ENCODE measurements at regions not wholly inside any gene's neighbourhood (a gene's known extent, or its start where the extent isn't known, plus 50 kb on each side); places are given as distances from the start of the nearest gene placed in this dataset.

- in situ Hi-C loops (cut with MboI; ENCODE audit: low pct_unique_long_range_greater_than_20kb, low sequenced_read_pairs, unreplicated experiment) = no loop called here
- TF ChIP-seq, protein P1, sequence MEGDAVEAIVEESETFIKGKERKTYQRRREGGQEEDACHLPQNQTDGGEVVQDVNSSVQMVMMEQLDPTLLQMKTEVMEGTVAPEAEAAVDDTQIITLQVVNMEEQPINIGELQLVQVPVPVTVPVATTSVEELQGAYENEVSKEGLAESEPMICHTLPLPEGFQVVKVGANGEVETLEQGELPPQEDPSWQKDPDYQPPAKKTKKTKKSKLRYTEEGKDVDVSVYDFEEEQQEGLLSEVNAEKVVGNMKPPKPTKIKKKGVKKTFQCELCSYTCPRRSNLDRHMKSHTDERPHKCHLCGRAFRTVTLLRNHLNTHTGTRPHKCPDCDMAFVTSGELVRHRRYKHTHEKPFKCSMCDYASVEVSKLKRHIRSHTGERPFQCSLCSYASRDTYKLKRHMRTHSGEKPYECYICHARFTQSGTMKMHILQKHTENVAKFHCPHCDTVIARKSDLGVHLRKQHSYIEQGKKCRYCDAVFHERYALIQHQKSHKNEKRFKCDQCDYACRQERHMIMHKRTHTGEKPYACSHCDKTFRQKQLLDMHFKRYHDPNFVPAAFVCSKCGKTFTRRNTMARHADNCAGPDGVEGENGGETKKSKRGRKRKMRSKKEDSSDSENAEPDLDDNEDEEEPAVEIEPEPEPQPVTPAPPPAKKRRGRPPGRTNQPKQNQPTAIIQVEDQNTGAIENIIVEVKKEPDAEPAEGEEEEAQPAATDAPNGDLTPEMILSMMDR (IDR thresholded peaks at IDR 0.05; ENCODE audit: extremely low read depth, insufficient read depth, missing control alignments) = no peak
- DNase-seq (ENCODE audit: low spot score) = no peak
Observed at GRCh38 chr15:81789403-81789802, 256.4 kb downstream of the MEX3B start.

- TF ChIP-seq, protein P1 (IDR thresholded peaks at IDR 0.05; ENCODE audit: extremely low read depth, insufficient read depth, missing control alignments) = no peak
- no peak for DNase-seq (ENCODE audit: low spot score)
- in situ Hi-C loops (cut with MboI; ENCODE audit: low pct_unique_long_range_greater_than_20kb, low sequenced_read_pairs, unreplicated experiment) = no loop called here
Observed at GRCh38 chr15:81786776-81787175, 259.0 kb downstream of the MEX3B start.

GRCh38 chr15:81785679-81786078 lies 260.1 kb downstream of the MEX3B start:
- no peak for DNase-seq (ENCODE audit: low spot score)
- in situ Hi-C loops (cut with MboI; ENCODE audit: low pct_unique_long_range_greater_than_20kb, low sequenced_read_pairs, unreplicated experiment) = no loop called here
- TF ChIP-seq, protein P1 (IDR thresholded peaks at IDR 0.05; ENCODE audit: extremely low read depth, insufficient read depth, missing control alignments) = no peak

- TF ChIP-seq, protein P1 (IDR thresholded peaks at IDR 0.05; ENCODE audit: extremely low read depth, insufficient read depth, missing control alignments) = no peak
- in situ Hi-C loops (cut with MboI; ENCODE audit: low pct_unique_long_range_greater_than_20kb, low sequenced_read_pairs, unreplicated experiment) = no loop called here
- no peak for DNase-seq (ENCODE audit: low spot score)
Observed at GRCh38 chr15:81785181-81785580, 260.6 kb downstream of the MEX3B start.

DNA sequence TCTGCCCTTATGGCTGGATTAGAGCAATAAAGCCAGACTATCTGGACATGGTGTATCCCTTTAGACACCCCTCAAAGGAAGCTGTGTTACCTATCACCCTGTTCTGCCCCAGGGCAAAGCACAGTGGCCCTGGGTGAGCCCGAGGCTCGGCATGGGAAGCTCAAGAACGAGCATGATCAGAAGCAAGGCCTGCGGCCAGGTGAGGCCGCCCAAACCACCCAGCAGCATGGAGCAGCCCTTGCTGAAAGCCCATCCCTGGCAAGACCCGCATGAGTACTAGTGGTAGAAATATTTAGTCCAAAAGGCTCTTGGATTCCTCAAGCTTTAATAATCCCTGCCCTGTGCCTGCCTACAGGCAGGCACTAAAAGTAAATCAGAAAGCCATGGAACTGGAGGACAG lies 261.1 kb downstream of the MEX3B start:
- TF ChIP-seq, protein P1 (IDR thresholded peaks at IDR 0.05; ENCODE audit: extremely low read depth, insufficient read depth, missing control alignments) = no peak
- in situ Hi-C loops (cut with MboI; ENCODE audit: low pct_unique_long_range_greater_than_20kb, low sequenced_read_pairs, unreplicated experiment) = no loop called here
- DNase-seq (ENCODE audit: low spot score) = no peak

DNA sequence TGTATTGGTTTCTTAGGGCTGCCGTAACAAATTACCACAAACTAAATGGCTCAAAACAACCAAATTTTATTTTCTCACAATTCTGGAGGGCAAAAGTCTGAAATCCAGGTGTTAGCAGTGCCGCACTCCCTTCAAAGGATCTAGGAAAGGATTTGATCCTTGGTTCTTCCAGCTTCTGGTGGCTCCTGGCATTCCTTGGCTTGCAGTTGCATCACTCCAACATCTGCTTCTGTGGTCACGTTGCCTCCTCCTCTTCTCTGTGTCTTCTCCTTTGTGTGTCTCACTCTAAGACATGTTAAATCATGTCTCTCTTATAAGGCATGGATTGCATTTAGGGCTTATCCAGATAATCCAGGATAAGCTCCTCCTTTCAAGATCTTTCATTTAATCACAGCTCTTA lies 262.2 kb downstream of the MEX3B start:
- in situ Hi-C loops (cut with MboI; ENCODE audit: low pct_unique_long_range_greater_than_20kb, low sequenced_read_pairs, unreplicated experiment) = no loop called here
- TF ChIP-seq, protein P1 (IDR thresholded peaks at IDR 0.05; ENCODE audit: extremely low read depth, insufficient read depth, missing control alignments) = no peak
- DNase-seq (ENCODE audit: low spot score) = no peak

- no peak for DNase-seq (ENCODE audit: low spot score)
- in situ Hi-C loops (cut with MboI; ENCODE audit: low pct_unique_long_range_greater_than_20kb, low sequenced_read_pairs, unreplicated experiment) = no loop called here
- TF ChIP-seq, protein P1 (IDR thresholded peaks at IDR 0.05; ENCODE audit: extremely low read depth, insufficient read depth, missing control alignments) = no peak
Observed at GRCh38 chr15:81783076-81783475, 262.7 kb downstream of the MEX3B start.
